OCI-LY1 (cell line): ENCODE measurements at regions not wholly inside any gene's neighbourhood (a gene's known extent, or its start where the extent isn't known, plus 50 kb on each side); places are given as distances from the start of the nearest gene placed in this dataset.

Experiments
- H2AFZ ChIP-seq: fragments of 200-600 bp; sonication (generic), shearing (Covaris generic); 2 replicates; pipeline ENCODE4 v1.6.0; 2014; ENCODE audit warnings: antibody characterized with exemption, mild to moderate bottlenecking, low read length
- H3F3A ChIP-seq: fragments of 200-600 bp; sonication (generic), shearing (Covaris generic); 2 replicates; pipeline ENCODE4 v1.6.0; 2014; ENCODE audit warnings: mild to moderate bottlenecking, antibody characterized with exemption, low read length, moderate library complexity; ENCODE audit not compliant: insufficient read depth
- H3K27ac ChIP-seq: fragments of 200-600 bp; sonication (generic); 2 replicates; pipeline ENCODE4 v1.5.1; 2014; ENCODE audit warnings: low read length, mixed run types, mild to moderate bottlenecking, low read depth; ENCODE audit not compliant: poor library complexity, severe bottlenecking
- H3K27me3 ChIP-seq: fragments of 200-600 bp; sonication (generic); 2 replicates; pipeline ENCODE4 v1.6.0; 2014; ENCODE audit warnings: antibody characterized with exemption, mild to moderate bottlenecking, low read length, moderate library complexity; ENCODE audit not compliant: insufficient read depth
- H3K36me3 ChIP-seq: fragments of 200-600 bp; sonication (generic); 2 replicates; pipeline ENCODE4 v1.6.1; 2014; ENCODE audit warnings: mild to moderate bottlenecking, antibody characterized with exemption, low read length, moderate library complexity, mixed read lengths; ENCODE audit not compliant: insufficient read depth
- H3K4me1 ChIP-seq: fragments of 200-600 bp; sonication (generic); 2 replicates; pipeline ENCODE4 v1.5.1; 2014; ENCODE audit warnings: mild to moderate bottlenecking, low read length, moderate library complexity; ENCODE audit not compliant: insufficient read depth, severe bottlenecking
- H3K4me2 ChIP-seq: fragments of 200-600 bp; sonication (generic), shearing (Covaris generic); 2 replicates; pipeline ENCODE4 v1.6.1; 2014; ENCODE audit warnings: low read length
- H3K4me3 ChIP-seq: fragments of 200-600 bp; sonication (generic); 2 replicates; pipeline ENCODE4 v1.5.1; 2014; ENCODE audit warnings: low read length, low read depth, mild to moderate bottlenecking, mixed read lengths; ENCODE audit not compliant: poor library complexity, severe bottlenecking
- H3K79me2 ChIP-seq: fragments of 200-600 bp; shearing (Covaris generic); 2 replicates; pipeline ENCODE4 v1.6.1; 2016; ENCODE audit warnings: mixed run types, low read length, mixed read lengths; ENCODE audit not compliant: insufficient read depth
- H3K9ac ChIP-seq: fragments of 200-600 bp; sonication (generic), shearing (Covaris generic); 2 replicates; pipeline ENCODE4 v1.6.1; 2014; ENCODE audit warnings: mild to moderate bottlenecking, low read length, mixed read lengths
- H3K9me2 ChIP-seq: fragments of 200-600 bp; sonication (generic), shearing (Covaris generic); 2 replicates; pipeline ENCODE4 v1.6.1; 2014; ENCODE audit warnings: low read depth, mild to moderate bottlenecking, low read length, mixed read lengths
- H3K9me3 ChIP-seq: fragments of 200-600 bp; shearing (Covaris generic); 2 replicates; pipeline ENCODE4 v1.6.1; 2014; ENCODE audit warnings: low read length, mixed read lengths
- H4K20me1 ChIP-seq: fragments of 200-600 bp; sonication (generic), shearing (Covaris generic); 2 replicates; pipeline ENCODE4 v1.6.0; 2016; ENCODE audit warnings: mild to moderate bottlenecking, low read length; ENCODE audit not compliant: insufficient read depth
- CTCF ChIP-seq: fragments of 200-600 bp; sonication (generic), shearing (Covaris generic); IDR thresholded peaks from 2 replicates; pipeline ENCODE4 v1.5.1; 2017; ENCODE audit warnings: mild to moderate bottlenecking, antibody characterized with exemption, low read length, moderate library complexity, mixed read lengths
- EZH2 ChIP-seq: fragments of 200-600 bp; sonication (generic), shearing (Covaris generic); IDR thresholded peaks from 2 replicates; pipeline ENCODE4 v1.8.0; 2017; ENCODE audit warnings: borderline replicate concordance, mixed run types, mild to moderate bottlenecking, antibody characterized with exemption, low read length, moderate library complexity, mixed read lengths

DNA sequence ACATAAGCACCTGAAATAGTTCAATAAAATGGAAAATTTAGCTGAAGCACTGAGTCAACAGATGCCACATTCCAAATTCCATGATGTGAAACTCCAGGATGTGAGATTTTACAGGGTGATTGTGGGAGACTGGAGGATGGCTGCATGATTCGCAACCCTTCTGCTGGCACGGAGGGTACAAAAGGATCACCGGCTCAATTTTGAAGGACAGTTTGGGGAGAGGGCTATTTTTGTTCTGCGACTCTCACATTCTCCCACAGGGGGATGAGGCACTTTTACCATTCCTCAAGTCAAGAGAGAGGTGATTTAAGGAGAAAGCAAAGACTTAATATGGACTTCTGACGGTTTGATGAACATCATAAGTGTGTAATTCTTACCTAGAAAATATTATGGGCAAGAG is 138.1 kb upstream of the CWC22 start:
- H3K9me2 ChIP-seq, result no peaks in the 10 kb centered on the region
- H3K4me1 ChIP-seq, result no peaks in the 10 kb centered on the region
- no peaks in the 10 kb centered on the region for H3K9me3 ChIP-seq
- no peaks in the 10 kb centered on the region for H3K27me3 ChIP-seq
- no peak overlapping the region for H3K9ac ChIP-seq
- TF ChIP-seq EZH2 (no peak), CTCF (no peak)
- H3K36me3 ChIP-seq, result no peaks in the 10 kb centered on the region
- H3F3A ChIP-seq, result no peaks in the 10 kb centered on the region
- no peak overlapping the region for H3K4me2 ChIP-seq
- H3K27ac ChIP-seq, result no peak overlapping the region
- H3K4me3 ChIP-seq, result no peak overlapping the region
- H2AFZ ChIP-seq, result no peak overlapping the region
- no peaks in the 10 kb centered on the region for H4K20me1 ChIP-seq
- H3K79me2 ChIP-seq, result no peaks in the 10 kb centered on the region

GRCh38 chr2:180144338-180144813 is 137.3 kb upstream of the CWC22 start:
- Histone ChIP-seq H3K79me2 (no peaks in the 10 kb centered on the region), H3K27me3 (no peaks in the 10 kb centered on the region), H3K4me1 (no peaks in the 10 kb centered on the region), H3F3A (no peaks in the 10 kb centered on the region), H4K20me1 (no peaks in the 10 kb centered on the region), H3K9me3 (no peaks in the 10 kb centered on the region), H3K27ac (no peak overlapping the region), H3K9ac (no peak overlapping the region), H3K4me3 (no peak overlapping the region), H2AFZ (no peak overlapping the region), H3K4me2 (no peak overlapping the region), H3K9me2 (no peaks in the 10 kb centered on the region), H3K36me3 (no peaks in the 10 kb centered on the region)
- TF ChIP-seq EZH2 (no peak), CTCF (no peak)

- no peak overlapping the region for H2AFZ ChIP-seq
- no peak overlapping the region for H3K4me2 ChIP-seq
Observed at GRCh38 chr2:180143633-180144337, 136.7 kb upstream of the CWC22 start.

More at GRCh38 chr2:180143633-180144337, 136.7 kb upstream of the CWC22 start:
- H3K27ac ChIP-seq, result no peak overlapping the region
- no peak overlapping the region for H3K4me3 ChIP-seq
- no peaks in the 10 kb centered on the region for H3F3A ChIP-seq
- no peaks in the 10 kb centered on the region for H3K4me1 ChIP-seq
- H3K27me3 ChIP-seq, result no peaks in the 10 kb centered on the region
- H3K9me3 ChIP-seq, result no peaks in the 10 kb centered on the region
- H3K36me3 ChIP-seq, result no peaks in the 10 kb centered on the region
- no peak overlapping the region for H3K9ac ChIP-seq
- H3K9me2 ChIP-seq, result no peaks in the 10 kb centered on the region
- H4K20me1 ChIP-seq, result no peaks in the 10 kb centered on the region
- TF ChIP-seq CTCF (no peak), EZH2 (no peak)
- H3K79me2 ChIP-seq, result no peaks in the 10 kb centered on the region
